IMR-90 (cell line): ENCODE measurements at regions not wholly inside any gene's neighbourhood (a gene's known extent, or its start where the extent isn't known, plus 50 kb on each side); places are given as distances from the start of the nearest gene placed in this dataset.

Source experiments
- ATAC-seq: fragments of 200-7000 bp; cut with Tn5 transposase; 2 replicates; pipeline ENCODE4 v1.9.1; 2020; ENCODE audit warnings: low read depth, mild to moderate bottlenecking, moderate library complexity
- BruUV-seq: library from RNA; stranded (reverse); fragments of 400-500 nt; replicated peaks from 2 replicates; lab custom pipeline; 2021; lab: Mats Ljungman, UMichigan
- CTCF ChIA-PET: fragments of 300-600 bp; formaldehyde crosslinking; extraction: SDS; loops from one replicate; lab custom pipeline; 2021; ENCODE audit warnings: antibody characterized with exemption; lab: Yijun Ruan, JAX
- POLR2A ChIA-PET: fragments of 300-600 bp; sonication (Branson Sonifier 250); formaldehyde crosslinking; loops from one replicate; lab custom pipeline; 2022; ENCODE audit warnings: antibody characterized with exemption; ENCODE audit not compliant: unreplicated experiment; lab: Charles Lee
- DNase-seq: peaks from one replicate; pipeline ENCODE4 v3.0.0; 2013
- H2AFZ ChIP-seq: replicated peaks from 2 replicates; pipeline ENCODE3; 2013; ENCODE audit warnings: low read length, mild to moderate bottlenecking; ENCODE audit not compliant: poor library complexity
- H2AK5ac ChIP-seq: 2 replicates; pipeline ENCODE4 v1.6.1; 2013; ENCODE audit warnings: low read depth, low read length, inconsistent platforms
- H2AK9ac ChIP-seq: replicated peaks from 2 replicates; pipeline ENCODE3; 2013; ENCODE audit warnings: mild to moderate bottlenecking, low read depth, low read length, moderate library complexity; ENCODE audit not compliant: poor library complexity
- H2BK120ac ChIP-seq: 2 replicates; pipeline ENCODE4 v1.6.1; 2013; ENCODE audit warnings: low read depth, low read length, inconsistent platforms
- H2BK15ac ChIP-seq: 3 replicates; pipeline ENCODE4 v1.6.1; 2013; ENCODE audit warnings: low read depth, low read length, inconsistent platforms
- H2BK20ac ChIP-seq: 2 replicates; pipeline ENCODE4 v1.6.1; 2013; ENCODE audit warnings: low read depth, mild to moderate bottlenecking, inconsistent platforms, low read length, moderate library complexity
- H2BK5ac ChIP-seq: 2 replicates; pipeline ENCODE4 v1.6.1; 2013; ENCODE audit warnings: mild to moderate bottlenecking, low read depth, low read length, inconsistent platforms; ENCODE audit not compliant: poor library complexity, severe bottlenecking
- H3K14ac ChIP-seq: replicated peaks from 2 replicates; pipeline ENCODE4 v1.6.1; 2013; ENCODE audit warnings: low read depth, low read length, inconsistent platforms
- H3K18ac ChIP-seq: 2 replicates; pipeline ENCODE4 v1.6.1; 2013; ENCODE audit warnings: low read depth, low read length, control low read depth
- H3K23ac ChIP-seq: 2 replicates; pipeline ENCODE4 v1.6.1; 2013; ENCODE audit warnings: low read depth, low read length, inconsistent platforms
- H3K27ac ChIP-seq: 2 replicates; pipeline ENCODE4 v1.5.1; 2013; ENCODE audit warnings: mild to moderate bottlenecking, control low read depth, low read length; ENCODE audit not compliant: insufficient read depth
- H3K27me3 ChIP-seq: 2 replicates; pipeline ENCODE4 v1.6.1; 2013; ENCODE audit warnings: low read length; ENCODE audit not compliant: control insufficient read depth, insufficient read depth
- H3K36me3 ChIP-seq: 2 replicates; pipeline ENCODE4 v1.6.1; 2013; ENCODE audit warnings: low read length, mixed read lengths; ENCODE audit not compliant: control insufficient read depth, insufficient read depth
- H3K4ac ChIP-seq: 2 replicates; pipeline ENCODE4 v1.6.1; 2013; ENCODE audit warnings: low read depth, low read length, inconsistent platforms
- H3K4me1 ChIP-seq: 2 replicates; pipeline ENCODE4 v1.6.1; 2013; ENCODE audit warnings: low read length, mixed read lengths; ENCODE audit not compliant: control insufficient read depth, insufficient read depth
- H3K4me2 ChIP-seq: 2 replicates; pipeline ENCODE4 v1.6.1; 2013; ENCODE audit warnings: low read depth, mild to moderate bottlenecking, control low read depth, low read length, moderate library complexity
- H3K4me3 ChIP-seq: 2 replicates; pipeline ENCODE4 v1.5.1; 2013; ENCODE audit warnings: low read depth, mild to moderate bottlenecking, control low read depth, low read length, moderate library complexity; ENCODE audit not compliant: insufficient read depth
- H3K56ac ChIP-seq: 2 replicates; pipeline ENCODE4 v1.6.1; 2013; ENCODE audit warnings: low read length, inconsistent platforms; ENCODE audit not compliant: insufficient read depth; ENCODE audit errors: extremely low read depth
- H3K79me1 ChIP-seq, 2 experiments: 2 replicates each; pipeline ENCODE4 v1.6.1; 2013; ENCODE audit warnings: low read length in 2 of 2, inconsistent platforms in 1 of 2, low read depth in 1 of 2
- H3K9ac ChIP-seq: 2 replicates; pipeline ENCODE4 v1.6.1; 2013; ENCODE audit warnings: low read depth, low read length, control low read depth
- H3K9me1 ChIP-seq: 2 replicates; pipeline ENCODE4 v1.6.1; 2013; ENCODE audit warnings: low read length, inconsistent platforms; ENCODE audit not compliant: insufficient read depth
- H3K9me3 ChIP-seq: 2 replicates; pipeline ENCODE4 v1.6.1; 2013; ENCODE audit warnings: low read length; ENCODE audit not compliant: control insufficient read depth, insufficient read depth
- H4K20me1 ChIP-seq: 2 replicates; pipeline ENCODE4 v1.6.1; 2013; ENCODE audit warnings: low read length, inconsistent platforms; ENCODE audit not compliant: insufficient read depth
- H4K5ac ChIP-seq: 2 replicates; pipeline ENCODE4 v1.6.1; 2013; ENCODE audit warnings: mild to moderate bottlenecking, low read depth, low read length, control low read depth
- H4K8ac ChIP-seq, 2 experiments: 2 replicates each; pipeline ENCODE4 v1.6.1; 2013; ENCODE audit warnings: low read depth in 2 of 2, low read length in 2 of 2, control low read depth in 1 of 2, inconsistent platforms in 1 of 2
- H4K91ac ChIP-seq: 2 replicates; pipeline ENCODE4 v1.6.1; 2013; ENCODE audit warnings: low read depth, low read length, inconsistent platforms; ENCODE audit not compliant: insufficient read depth
- BHLHE40 ChIP-seq: fragments of 150-350 bp; IDR thresholded peaks from 2 replicates; pipeline ENCODE4 v1.6.1; 2016; ENCODE audit warnings: mild to moderate bottlenecking, low read depth, low read length
- POLR2A ChIP-seq: IDR thresholded peaks from 2 replicates; pipeline ENCODE4 v1.6.1; 2012; ENCODE audit warnings: mild to moderate bottlenecking, low read depth, low read length
- RAD21 ChIP-seq: IDR thresholded peaks from 2 replicates; pipeline ENCODE4 v1.6.1; 2012; ENCODE audit warnings: low read length, improper control_type of control experiment
- WGBS, 2 experiments: methylation state at CpG; one replicate each; pipeline versions ENCODE4 v1.1.5 to v1.1.7; 2013; ENCODE audit warnings: missing lambda C conversion rate in 2 of 2; ENCODE audit not compliant: insufficient read length in 1 of 2; ENCODE audit errors: extremely low coverage in 2 of 2; 5-methylcytosine and 5-hydroxymethylcytosine counted together
- dilution Hi-C: fragments of 300-500 bp; cut with HindIII; formaldehyde crosslinking; loops from one replicate; pipeline ENCODE4 v1.14.3; 2018; ENCODE audit warnings: low sequenced_read_pairs; ENCODE audit not compliant: unreplicated experiment
- in situ Hi-C: fragments of 300-500 bp; cut with MboI; formaldehyde crosslinking; loops from 3 replicates; pipeline ENCODE4 v1.14.3; 2019; ENCODE audit warnings: low sequenced_read_pairs, inconsistent platforms, mixed read lengths
- intact Hi-C: fragments of 100-400 bp; cut with micrococcal nuclease; formaldehyde crosslinking; loops from 2 replicates; pipeline ENCODE4 v1.10.0; 2022

DNA sequence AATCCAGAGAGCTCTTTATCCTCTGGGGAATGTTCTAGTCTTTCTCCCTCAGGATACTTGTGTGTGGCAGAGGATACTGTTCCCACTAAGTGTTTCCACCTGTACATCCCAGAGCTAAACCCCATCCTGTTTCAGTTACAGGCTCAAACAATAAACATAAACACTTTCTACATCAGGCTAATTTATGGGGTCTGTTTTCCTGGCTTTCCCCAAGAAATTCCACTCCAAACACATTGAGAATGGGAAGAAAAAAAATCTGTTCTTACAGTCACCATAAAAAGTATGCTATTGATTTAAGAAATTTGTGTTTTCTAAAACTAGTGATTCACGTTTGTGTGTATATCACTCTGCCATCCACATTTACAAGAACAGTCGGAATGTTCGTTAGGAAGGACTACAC, 293.9 kb upstream of the FOXQ1 start:
- ATAC-seq = no peak

More for the DNA sequence above, 293.9 kb upstream of the FOXQ1 start:
- H3K27me3 ChIP-seq = peaks cover 7% of the 10 kb centered on the region
- H3K14ac ChIP-seq = no peak overlapping the region
- no peak overlapping the region for H3K4me2 ChIP-seq
- H2AK9ac ChIP-seq = no peak overlapping the region
- H3K79me1 ChIP-seq = no peaks in the 10 kb centered on the region
- no peaks in the 10 kb centered on the region for H3K9me1 ChIP-seq
- H4K8ac ChIP-seq = no peak overlapping the region
- no peak overlapping the region for H3K4ac ChIP-seq
- no peak for DNase-seq
- no peak overlapping the region for H4K5ac ChIP-seq
- H3K56ac ChIP-seq = no peak overlapping the region
- intact Hi-C loops (no loop called here), dilution Hi-C loops (no loop called here), in situ Hi-C loops (no loop called here)
- no peak overlapping the region; the same call in 1 of the 2 replicates for H2AK5ac ChIP-seq
- H4K20me1 ChIP-seq = no peaks in the 10 kb centered on the region
- no peaks in the 10 kb centered on the region; the same call in 1 of the 2 replicates for H3K9me3 ChIP-seq
- H3K4me1 ChIP-seq = no peaks in the 10 kb centered on the region
- no CpG with 5 or more reads among the region's 3 CpGs for WGBS, 2 experiments
- no peak overlapping the region for H2AFZ ChIP-seq
- no peak overlapping the region for H3K27ac ChIP-seq
- no peak overlapping the region for H3K9ac ChIP-seq
- H2BK20ac ChIP-seq = no peak overlapping the region
- POLR2A ChIA-PET = no interaction called here
- no peak overlapping the region for H3K23ac ChIP-seq
- no peak overlapping the region for H3K18ac ChIP-seq
- CTCF ChIA-PET = interaction anchor here (0.6 kb wide), 1 partner anchor 15 kb away, joined by 3 read pairs; no protein-coding TSS in a partner anchor
- H3K4me3 ChIP-seq = no peak overlapping the region
- H2BK5ac ChIP-seq = no peak overlapping the region
- H2BK120ac ChIP-seq = no peak overlapping the region
- no peak overlapping the region for H4K91ac ChIP-seq
- no peaks in the 10 kb centered on the region for H3K36me3 ChIP-seq
- TF ChIP-seq POLR2A (no peak), BHLHE40 (no peak), RAD21 (no peak)
- no TSS peak for BruUV-seq
- H2BK15ac ChIP-seq = no peak overlapping the region
